ENCODE measurements at regions not wholly inside any gene's neighbourhood (a gene's known extent, or its start where the extent isn't known, plus 50 kb on each side); places are given as distances from the start of the nearest gene placed in this dataset.

DNA sequence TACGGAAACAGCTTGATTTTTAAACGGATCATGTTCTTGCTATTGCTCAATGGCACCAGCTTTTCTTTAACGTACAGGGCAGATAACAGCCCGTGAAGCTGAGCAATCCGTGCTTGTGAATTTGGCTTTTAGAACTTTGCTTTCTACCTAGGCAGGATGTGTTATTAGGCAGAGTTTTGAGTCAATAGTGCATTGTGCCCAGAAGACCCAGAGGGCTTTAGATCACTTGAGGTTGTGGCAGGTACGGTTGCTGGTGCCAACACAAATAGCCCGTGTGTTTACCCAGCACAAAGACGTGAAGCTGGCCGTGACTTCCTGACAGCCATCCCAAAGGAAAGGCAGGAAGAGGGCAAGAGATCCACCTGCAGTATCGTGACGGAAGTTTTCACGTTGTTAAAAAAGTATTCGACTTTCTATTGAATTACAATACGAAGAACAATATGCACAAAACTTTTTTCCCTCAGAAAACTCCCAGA, 117.4 kb upstream of the FRMD1 start:
- TF ChIP-seq, protein P1, sequence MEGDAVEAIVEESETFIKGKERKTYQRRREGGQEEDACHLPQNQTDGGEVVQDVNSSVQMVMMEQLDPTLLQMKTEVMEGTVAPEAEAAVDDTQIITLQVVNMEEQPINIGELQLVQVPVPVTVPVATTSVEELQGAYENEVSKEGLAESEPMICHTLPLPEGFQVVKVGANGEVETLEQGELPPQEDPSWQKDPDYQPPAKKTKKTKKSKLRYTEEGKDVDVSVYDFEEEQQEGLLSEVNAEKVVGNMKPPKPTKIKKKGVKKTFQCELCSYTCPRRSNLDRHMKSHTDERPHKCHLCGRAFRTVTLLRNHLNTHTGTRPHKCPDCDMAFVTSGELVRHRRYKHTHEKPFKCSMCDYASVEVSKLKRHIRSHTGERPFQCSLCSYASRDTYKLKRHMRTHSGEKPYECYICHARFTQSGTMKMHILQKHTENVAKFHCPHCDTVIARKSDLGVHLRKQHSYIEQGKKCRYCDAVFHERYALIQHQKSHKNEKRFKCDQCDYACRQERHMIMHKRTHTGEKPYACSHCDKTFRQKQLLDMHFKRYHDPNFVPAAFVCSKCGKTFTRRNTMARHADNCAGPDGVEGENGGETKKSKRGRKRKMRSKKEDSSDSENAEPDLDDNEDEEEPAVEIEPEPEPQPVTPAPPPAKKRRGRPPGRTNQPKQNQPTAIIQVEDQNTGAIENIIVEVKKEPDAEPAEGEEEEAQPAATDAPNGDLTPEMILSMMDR (IDR thresholded peaks at IDR 0.05), result no peak
- TF ChIP-seq POLR2A (IDR thresholded peaks at IDR 0.05), result no peak

Data from body of pancreas (tissue), 4 donors.